LoVo (cell line): ENCODE measurements at regions not wholly inside any gene's neighbourhood (a gene's known extent, or its start where the extent isn't known, plus 50 kb on each side); places are given as distances from the start of the nearest gene placed in this dataset.
"Not testable (repeated sequence)": the region's sequence is repeated elsewhere in the genome, so short reads cannot be mapped to it uniquely, and the experiment has no call there.

Experiments used
- DNase-seq: peaks from one replicate; pipeline ENCODE4 v3.0.0-alpha.2; 2016; ENCODE audit warnings: low spot score

DNA sequence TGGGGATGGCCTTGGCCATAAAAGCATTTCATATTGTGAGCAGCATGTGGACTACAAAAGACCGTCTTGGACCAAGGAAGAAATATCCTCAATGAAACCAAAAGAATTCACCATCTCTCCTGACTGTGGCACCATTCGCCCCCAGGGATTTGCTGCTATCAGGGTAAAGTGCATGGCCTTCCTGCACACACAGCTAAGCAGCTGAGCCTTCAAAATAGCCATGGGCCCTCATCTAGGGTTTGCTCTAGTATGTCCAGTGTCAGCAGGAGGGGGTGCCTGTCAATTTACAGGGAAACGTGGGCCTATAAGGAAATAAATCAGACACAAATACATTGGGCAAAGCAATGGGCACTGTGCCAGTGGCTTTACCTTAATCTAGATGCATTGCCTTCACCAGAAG, 296.6 kb upstream of the NBPF12 start:
- not testable (repeated sequence) for DNase-seq

GRCh38 chr1:146640671-146641070, 297.5 kb upstream of the NBPF12 start:
- not testable (repeated sequence) for DNase-seq

GRCh38 chr1:146630302-146630701, 307.8 kb upstream of the NBPF12 start:
- DNase-seq = not testable (repeated sequence)

DNA sequence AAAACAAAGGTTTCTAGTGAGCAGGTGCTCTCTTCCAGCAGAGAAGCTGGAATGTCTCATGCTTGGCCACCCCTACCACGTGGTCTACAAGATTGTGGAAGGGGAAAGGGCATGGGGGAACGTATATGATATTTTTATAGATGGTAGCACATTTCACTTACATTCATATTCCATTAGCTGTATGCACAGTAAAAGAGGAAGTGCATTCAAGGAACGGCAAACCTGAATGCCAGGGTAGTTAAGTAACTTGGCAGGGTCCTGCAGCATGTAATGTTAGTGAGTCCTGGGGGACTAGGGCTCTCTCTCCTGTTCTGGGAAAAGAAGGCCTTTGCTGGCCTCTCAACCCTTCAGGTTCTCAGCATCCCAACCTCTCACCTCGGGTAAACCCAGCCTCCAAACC, 319.5 kb upstream of the NBPF12 start:
- DNase-seq = not testable (repeated sequence)

GRCh38 chr1:146604681-146605080, 333.4 kb upstream of the NBPF12 start:
- DNase-seq = not testable (repeated sequence)

- DNase-seq = not testable (repeated sequence)
Measured at GRCh38 chr1:146600720-146601307, 337.3 kb upstream of the NBPF12 start.

GRCh38 chr1:146599906-146600305, 338.2 kb upstream of the NBPF12 start:
- DNase-seq = not testable (repeated sequence)

- not testable (repeated sequence) for DNase-seq
Measured at GRCh38 chr1:146581229-146581628, 352.4 kb upstream of the NOTCH2NLA start.

- not testable (repeated sequence) for DNase-seq
Measured at GRCh38 chr1:146567541-146567940, 338.7 kb upstream of the NOTCH2NLA start.

DNA sequence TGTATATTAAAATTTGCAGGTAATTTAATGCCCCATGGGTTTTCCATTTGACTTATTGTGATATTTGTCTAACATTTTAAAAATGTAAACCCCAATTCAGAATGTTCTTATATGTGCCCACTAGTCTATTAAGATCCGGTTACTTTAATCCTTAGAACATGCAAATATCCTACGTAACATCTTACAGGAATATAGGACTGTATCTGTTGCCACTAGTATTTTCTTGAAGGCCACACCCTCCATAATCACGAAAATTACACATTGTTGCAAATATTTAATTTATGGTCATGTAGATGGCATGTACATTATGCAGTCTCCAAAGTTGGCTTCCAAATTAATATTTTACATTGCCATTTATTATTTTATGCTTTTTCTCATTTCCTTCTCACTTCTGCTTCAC, 329.2 kb upstream of the NOTCH2NLA start:
- not testable (repeated sequence) for DNase-seq

- DNase-seq = not testable (repeated sequence)
Measured at GRCh38 chr1:146556405-146556804, 327.6 kb upstream of the NOTCH2NLA start.

DNA sequence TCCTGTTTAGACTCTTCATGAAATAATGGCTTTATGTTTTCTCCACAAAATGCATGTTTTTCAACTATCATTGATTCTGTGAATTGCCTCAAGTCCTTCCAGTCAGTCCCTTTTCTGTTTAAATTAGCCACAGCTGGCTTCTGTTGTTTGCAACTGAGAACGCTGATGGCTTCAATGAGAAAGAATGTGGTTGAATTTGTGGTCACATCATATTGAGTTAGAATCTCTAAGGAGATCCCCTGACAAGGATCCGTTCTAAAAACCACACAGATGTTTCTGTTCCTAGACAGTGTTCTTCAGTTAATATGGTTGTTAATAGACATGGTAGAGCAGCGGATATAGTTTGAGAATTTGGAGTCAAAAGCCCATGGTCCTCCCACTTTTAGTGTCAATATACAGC, 323.6 kb upstream of the NOTCH2NLA start:
- not testable (repeated sequence) for DNase-seq

DNA sequence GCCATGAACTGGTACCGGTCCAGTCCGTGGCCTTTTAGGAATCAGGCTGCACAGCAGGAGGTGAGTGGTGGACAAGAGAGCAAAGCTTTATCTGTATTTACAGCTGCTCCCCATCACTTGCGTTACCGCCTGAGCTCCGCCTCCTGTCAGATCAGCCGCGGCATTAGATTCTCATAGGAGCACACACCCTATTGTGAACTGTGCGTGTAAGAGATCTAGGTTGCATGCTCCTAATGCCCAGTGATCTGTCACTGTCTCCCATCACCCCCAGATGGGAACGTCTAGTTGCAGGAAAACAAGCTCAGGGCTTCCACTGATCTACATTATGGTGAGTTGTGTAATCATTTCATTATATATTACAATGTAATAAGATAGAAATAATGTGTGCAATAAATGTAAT, 319.9 kb upstream of the NOTCH2NLA start:
- not testable (repeated sequence) for DNase-seq

GRCh38 chr1:146546189-146546588, 317.4 kb upstream of the NOTCH2NLA start:
- not testable (repeated sequence) for DNase-seq

DNA sequence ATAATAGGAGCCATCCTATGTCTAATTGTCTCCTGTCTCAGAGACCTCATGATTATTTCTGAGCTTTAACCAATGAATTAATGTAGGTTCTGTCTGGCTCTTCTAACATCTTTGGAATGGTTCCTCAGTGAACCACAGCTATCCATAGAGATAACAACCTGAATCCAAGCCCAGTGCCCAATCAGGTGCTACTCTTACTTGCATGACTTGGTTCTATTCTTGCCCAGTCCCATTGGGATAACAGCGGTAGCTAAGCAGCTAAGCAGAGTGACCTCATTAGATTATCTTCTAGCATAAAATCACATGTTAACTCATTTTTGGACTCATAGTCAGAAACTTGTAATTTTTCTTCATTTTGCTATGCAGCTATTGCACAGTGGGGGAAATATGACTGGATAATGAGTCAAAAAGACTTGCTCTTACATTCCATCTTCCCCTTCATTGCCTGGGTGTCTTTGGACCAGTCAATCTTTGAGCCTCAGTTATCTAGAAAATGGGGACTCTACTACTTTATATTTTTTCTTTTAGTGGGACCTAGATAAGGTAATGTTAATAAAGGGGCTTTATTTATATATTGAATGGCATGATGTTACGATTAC, 309.1 kb upstream of the NOTCH2NLA start:
- not testable (repeated sequence) for DNase-seq

DNA sequence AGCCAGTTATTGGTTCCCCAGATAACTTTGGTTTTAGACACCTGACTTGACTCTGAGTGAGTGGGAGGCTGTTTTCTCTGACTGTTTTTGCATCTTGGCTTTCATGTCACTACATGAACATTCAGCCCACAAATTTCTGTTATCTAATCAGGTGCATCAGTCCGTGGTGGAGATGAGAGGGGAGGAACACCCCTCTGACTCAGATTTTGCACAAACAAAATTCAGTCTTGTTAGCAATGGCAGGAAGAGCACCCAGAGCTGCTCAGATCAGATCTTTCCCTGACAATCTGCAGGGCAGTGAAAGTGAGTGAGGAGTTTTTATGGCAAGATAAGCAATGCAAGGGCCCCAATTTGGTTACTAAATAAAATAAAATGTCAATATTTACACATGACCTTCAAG, 307.2 kb upstream of the NOTCH2NLA start:
- not testable (repeated sequence) for DNase-seq

DNA sequence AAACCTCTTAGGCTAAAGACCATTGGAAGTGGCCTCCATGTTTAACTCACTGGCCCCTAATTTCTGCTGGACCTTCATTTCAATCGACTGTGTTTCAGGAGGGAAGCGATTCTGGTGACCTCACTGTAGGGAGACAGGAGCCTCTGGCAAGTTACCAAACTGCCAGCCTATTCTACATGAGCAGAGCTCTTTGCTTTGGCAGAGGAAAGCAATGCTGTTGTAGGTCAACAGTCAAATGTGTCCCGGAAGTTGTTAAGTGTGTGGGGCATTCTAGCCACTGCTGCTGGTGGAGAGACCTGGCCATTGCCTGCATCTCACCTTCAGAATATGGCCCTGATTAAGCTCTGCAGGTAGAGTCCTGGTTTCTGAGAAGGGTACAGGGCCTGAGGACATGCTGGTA, 306.8 kb upstream of the NOTCH2NLA start:
- not testable (repeated sequence) for DNase-seq

GRCh38 chr1:146530958-146531357, 302.1 kb upstream of the NOTCH2NLA start:
- not testable (repeated sequence) for DNase-seq

DNA sequence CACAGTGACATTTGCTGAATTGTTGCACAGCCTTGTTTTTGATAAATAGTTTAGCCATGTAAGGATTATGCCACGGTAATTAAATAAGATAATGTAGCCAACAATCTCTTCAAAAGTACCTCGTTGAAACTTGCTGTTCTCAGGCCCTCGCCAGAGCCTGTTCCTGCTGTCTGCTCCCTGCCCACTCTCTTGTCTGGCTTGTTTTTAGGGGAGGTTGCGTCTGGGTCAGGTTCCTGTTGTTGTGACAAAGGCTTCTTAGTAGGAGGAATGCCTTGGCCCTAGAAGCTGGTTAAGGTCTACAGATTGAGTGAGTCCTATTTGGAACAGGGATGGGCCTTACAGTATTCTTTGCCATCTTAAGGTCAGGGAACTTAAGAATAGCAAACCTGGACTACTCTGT, 294.0 kb upstream of the NOTCH2NLA start:
- DNase-seq = not testable (repeated sequence)

DNA sequence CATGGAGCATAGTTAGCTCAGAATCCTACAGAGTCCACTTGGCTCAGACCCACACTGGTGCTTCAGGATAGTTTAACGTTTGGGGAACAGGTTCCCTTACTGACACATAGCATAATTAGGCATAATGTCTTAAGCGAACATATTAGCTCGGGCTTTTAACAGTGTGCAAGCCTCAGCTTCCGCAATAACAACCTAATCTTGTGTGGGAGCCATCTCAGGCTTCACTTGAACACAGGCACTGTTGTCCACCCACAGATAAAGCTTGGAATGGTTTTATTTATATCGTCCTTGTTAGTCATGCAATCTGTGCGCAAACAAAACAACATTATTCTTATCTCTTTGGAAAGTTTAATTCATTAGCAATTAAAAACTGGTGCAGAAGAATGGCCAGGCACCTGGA, 293.5 kb upstream of the NOTCH2NLA start:
- not testable (repeated sequence) for DNase-seq

- DNase-seq = not testable (repeated sequence)
Measured at GRCh38 chr1:146521804-146522203, 293.0 kb upstream of the NOTCH2NLA start.

DNA sequence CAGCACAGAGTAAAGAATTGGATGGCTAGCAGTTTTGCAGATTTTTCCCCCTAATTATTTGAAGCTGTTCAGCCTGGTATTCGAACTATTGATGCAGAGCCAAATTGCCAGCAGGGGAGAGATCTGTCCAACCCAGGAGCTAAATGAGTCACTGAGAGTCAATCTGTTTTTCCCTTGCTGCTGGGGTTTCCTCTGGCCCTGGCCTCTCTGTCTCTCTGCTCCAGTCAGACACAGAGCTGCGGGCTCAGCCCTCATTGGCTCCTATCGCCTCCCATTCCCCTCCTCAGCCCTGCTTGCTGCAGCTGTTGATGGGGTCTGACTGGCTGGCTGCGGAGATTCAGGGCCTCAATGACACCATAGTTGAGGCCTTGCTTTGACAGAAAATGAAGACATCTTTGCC, 284.9 kb upstream of the NOTCH2NLA start:
- not testable (repeated sequence) for DNase-seq

GRCh38 chr1:146511047-146511777, 282.4 kb upstream of the NOTCH2NLA start:
- DNase-seq = not testable (repeated sequence)
